Omental fat pad (tissue), 3 donors: ENCODE measurements at regions not wholly inside any gene's neighbourhood (a gene's known extent, or its start where the extent isn't known, plus 50 kb on each side); places are given as distances from the start of the nearest gene placed in this dataset.

Source experiments
- ATAC-seq: fragments of 150-250 bp; one replicate; pipeline ENCODE4 v1.9.1; 2016; ENCODE audit warnings: mild to moderate bottlenecking, moderate library complexity; ENCODE audit not compliant: low FRiP score
- DNase-seq: peaks from one replicate; pipeline ENCODE4 v3.0.0-alpha.2; 2019; ENCODE audit warnings: low spot score
- CTCF ChIP-seq, 3 donors: fragments of 450-650 bp; IDR thresholded peaks; one replicate each; pipeline ENCODE4 v1.5.1; 2016 to 2017; ENCODE audit warnings: antibody characterized with exemption in 3 of 3, mild to moderate bottlenecking in 3 of 3, moderate library complexity in 2 of 3

DNA sequence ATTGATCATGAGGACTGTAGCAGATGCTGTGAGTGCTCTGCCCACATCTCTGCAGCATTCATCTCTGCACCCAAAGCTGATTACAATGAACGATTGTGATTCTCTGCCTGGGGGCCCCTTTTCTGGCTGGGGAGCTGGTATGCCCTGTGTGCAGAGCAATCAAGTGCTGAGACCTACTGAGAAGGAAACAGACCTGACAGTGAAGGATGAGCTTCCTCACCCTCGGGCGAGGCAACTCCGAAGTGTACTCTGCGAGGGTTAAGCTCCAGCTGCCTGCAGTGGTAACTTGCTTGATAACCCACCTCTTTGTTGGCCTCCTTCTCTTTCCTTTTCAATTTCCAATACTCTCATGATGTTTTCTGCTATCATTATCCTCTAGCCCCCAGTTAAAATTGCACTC, 56.0 kb upstream of the ADRA1D start:
- ATAC-seq = no peak
- no peak for DNase-seq
- TF ChIP-seq CTCF (IDR thresholded peaks at IDR 0.05) = no peak

- ATAC-seq (no peak), DNase-seq (no peak)
- TF ChIP-seq CTCF (IDR thresholded peaks at IDR 0.05) = no peak
Measured at GRCh38 chr20:4304601-4305000, 55.5 kb upstream of the ADRA1D start.

DNA sequence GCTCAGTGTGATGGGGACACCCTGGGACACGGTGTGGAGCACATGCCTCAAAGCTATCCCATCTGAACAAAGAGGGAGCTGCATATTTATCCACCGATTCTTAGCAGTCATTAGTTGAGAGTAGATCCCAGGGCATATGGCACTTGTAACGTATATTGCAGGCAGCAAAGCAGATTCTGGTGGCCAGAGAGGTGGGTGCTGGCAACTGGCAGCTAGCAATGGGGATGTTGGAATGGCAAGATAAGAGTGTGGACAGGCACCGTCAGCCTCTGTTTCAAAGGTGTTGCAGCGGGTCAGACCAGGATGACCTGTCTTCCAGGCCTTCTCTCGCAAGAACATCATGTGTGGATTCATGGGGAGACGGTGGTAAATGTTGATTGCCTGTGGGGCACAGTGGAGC, 54.0 kb upstream of the ADRA1D start:
- no peak for DNase-seq
- no peak for ATAC-seq
- no peak for TF ChIP-seq CTCF (IDR thresholded peaks at IDR 0.05)

GRCh38 chr20:4300921-4301320, 51.8 kb upstream of the ADRA1D start:
- DNase-seq = no peak
- TF ChIP-seq CTCF (IDR thresholded peaks at IDR 0.05) = no peak
- ATAC-seq = no peak

- ATAC-seq (no peak), DNase-seq (no peak)
- no peak for TF ChIP-seq CTCF (IDR thresholded peaks at IDR 0.05)
Measured at GRCh38 chr20:4300401-4300800, 51.3 kb upstream of the ADRA1D start.

DNA sequence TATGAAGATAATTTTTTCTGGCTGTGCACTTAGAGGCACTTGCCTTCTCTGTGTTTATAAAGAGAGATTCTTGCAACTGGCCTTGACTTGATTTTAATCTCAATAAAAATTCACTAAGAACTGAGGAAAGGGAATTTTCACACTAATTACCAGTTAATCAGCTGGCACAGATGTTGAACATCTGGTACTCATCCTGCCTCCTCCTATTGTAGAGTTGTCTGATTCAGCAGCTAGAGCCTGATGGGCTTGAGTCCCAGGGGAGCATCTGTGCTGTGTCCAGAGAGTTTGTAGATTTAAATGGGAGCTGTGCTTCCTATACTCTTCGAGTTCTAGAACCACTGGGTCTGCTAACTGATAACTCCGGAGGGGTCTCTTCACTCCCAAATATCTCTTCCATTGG, 50.7 kb upstream of the ADRA1D start:
- ATAC-seq = no peak
- TF ChIP-seq CTCF (IDR thresholded peaks at IDR 0.05) = no peak
- DNase-seq = no peak

- DNase-seq (no peak), ATAC-seq (no peak)
- no peak for TF ChIP-seq CTCF (IDR thresholded peaks at IDR 0.05)
Measured at GRCh38 chr20:4299216-4299615, 50.1 kb upstream of the ADRA1D start.
